Uterus (tissue), 2 donors: ENCODE measurements at regions not wholly inside any gene's neighbourhood (a gene's known extent, or its start where the extent isn't known, plus 50 kb on each side); places are given as distances from the start of the nearest gene placed in this dataset.

Experiments
- POLR2A ChIP-seq, 2 donors: fragments of 450-650 bp; IDR thresholded peaks; one replicate each; pipeline ENCODE4 v1.6.1; 2016; ENCODE audit warnings: antibody characterized with exemption in 2 of 2, mild to moderate bottlenecking in 1 of 2, moderate library complexity in 1 of 2
- TF ChIP-seq, protein P1 (sequence below), 4 experiments: fragments of 200-600 bp in 2 of 4; fragments of 450-650 bp in 2 of 4; sonication (generic) in 2 of 4; IDR thresholded peaks; one replicate each; pipeline ENCODE4 v1.5.1; 2016 to 2019; ENCODE audit warnings: antibody characterized with exemption in 4 of 4, mild to moderate bottlenecking in 2 of 4, moderate library complexity in 1 of 4

DNA sequence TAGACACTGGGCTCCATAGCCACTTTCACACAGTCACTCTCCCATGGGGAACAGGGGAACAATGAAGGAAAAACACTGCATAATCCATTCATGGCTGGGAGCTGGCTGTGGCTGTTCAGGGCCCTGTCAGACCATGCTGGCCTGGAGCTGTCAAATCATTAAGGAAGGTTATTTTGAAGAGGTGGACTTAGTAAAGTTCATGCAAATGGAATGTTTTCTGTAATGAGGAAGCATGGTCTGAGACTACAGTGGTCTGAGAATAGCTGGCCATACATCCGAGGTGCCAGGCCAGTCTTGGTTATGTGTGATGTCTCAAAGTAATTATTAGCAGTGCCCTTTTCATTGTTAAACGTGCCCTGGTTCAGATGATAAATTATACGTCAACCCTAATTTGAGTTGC lies 117.1 kb upstream of the MRPS22 start:
- TF ChIP-seq, protein P1, sequence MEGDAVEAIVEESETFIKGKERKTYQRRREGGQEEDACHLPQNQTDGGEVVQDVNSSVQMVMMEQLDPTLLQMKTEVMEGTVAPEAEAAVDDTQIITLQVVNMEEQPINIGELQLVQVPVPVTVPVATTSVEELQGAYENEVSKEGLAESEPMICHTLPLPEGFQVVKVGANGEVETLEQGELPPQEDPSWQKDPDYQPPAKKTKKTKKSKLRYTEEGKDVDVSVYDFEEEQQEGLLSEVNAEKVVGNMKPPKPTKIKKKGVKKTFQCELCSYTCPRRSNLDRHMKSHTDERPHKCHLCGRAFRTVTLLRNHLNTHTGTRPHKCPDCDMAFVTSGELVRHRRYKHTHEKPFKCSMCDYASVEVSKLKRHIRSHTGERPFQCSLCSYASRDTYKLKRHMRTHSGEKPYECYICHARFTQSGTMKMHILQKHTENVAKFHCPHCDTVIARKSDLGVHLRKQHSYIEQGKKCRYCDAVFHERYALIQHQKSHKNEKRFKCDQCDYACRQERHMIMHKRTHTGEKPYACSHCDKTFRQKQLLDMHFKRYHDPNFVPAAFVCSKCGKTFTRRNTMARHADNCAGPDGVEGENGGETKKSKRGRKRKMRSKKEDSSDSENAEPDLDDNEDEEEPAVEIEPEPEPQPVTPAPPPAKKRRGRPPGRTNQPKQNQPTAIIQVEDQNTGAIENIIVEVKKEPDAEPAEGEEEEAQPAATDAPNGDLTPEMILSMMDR (IDR thresholded peaks at IDR 0.05): no peak
- no peak for TF ChIP-seq POLR2A (IDR thresholded peaks at IDR 0.05)
